Adrenal gland (tissue), 5 donors: ENCODE measurements at regions not wholly inside any gene's neighbourhood (a gene's known extent, or its start where the extent isn't known, plus 50 kb on each side); places are given as distances from the start of the nearest gene placed in this dataset.

Experiments
- CTCF ChIP-seq, 6 experiments: fragments of 450-650 bp in 4 of 6; fragments of 200-600 bp in 2 of 6; sonication (generic) in 1 of 6; IDR thresholded peaks; 1 replicate in 5 of 6; 2 replicates in 1 of 6; pipeline versions ENCODE4 v1.5.1 to v1.8.0; 2016 to 2021; ENCODE audit warnings: antibody characterized with exemption in 6 of 6, mild to moderate bottlenecking in 2 of 6, moderate library complexity in 1 of 6
- POLR2A ChIP-seq, 2 donors: fragments of 450-650 bp; IDR thresholded peaks; one replicate each; pipeline ENCODE4 v1.6.1; 2017; ENCODE audit warnings: antibody characterized with exemption in 2 of 2, mild to moderate bottlenecking in 2 of 2, moderate library complexity in 1 of 2
- donor health status: DM: no; HTN: no; CAD: no.

DNA sequence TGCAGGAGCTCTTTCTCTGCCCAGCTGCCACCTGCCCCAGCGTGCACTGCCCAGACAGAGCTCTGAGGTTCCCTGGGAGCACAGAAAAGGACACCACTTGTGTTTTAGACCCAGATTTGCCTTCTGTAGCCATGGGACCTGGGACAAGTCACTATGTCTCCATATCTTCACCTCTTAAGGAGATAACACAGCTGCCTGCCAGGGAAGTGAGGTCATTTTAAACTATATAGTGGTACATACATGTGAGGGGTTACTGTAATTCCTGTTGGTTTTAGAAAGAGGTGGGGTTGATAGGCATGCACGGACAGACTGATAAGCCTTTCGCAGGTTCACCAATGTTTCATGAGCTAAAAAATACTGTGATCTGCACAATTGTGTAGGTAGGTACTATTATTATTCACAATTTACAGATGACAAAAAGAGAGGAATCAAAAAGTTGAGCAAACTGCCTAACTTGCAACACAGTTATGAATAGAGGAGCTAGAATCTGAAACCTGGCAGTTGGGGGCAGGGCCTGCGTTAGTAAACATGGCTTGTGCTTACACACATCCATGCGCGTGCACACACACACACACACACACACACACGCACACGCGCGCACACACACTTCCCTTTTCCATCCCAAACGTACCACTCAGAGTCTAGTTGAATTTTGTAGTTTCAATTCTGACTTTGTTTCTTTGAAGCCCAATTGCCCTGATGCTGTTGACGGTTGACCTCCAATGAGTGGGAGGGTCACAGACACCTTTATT is 193.6 kb downstream of the FAM43A start:
- TF ChIP-seq CTCF (IDR thresholded peaks at IDR 0.05) = no peak
- TF ChIP-seq POLR2A (IDR thresholded peaks at IDR 0.05) = no peak
